Smooth muscle cell (in vitro differentiated cells): ENCODE measurements at regions not wholly inside any gene's neighbourhood (a gene's known extent, or its start where the extent isn't known, plus 50 kb on each side); places are given as distances from the start of the nearest gene placed in this dataset.
"Not testable (repeated sequence)": the region's sequence is repeated elsewhere in the genome, so short reads cannot be mapped to it uniquely, and the experiment has no call there.

Source experiments
- DNase-seq: peaks from one replicate; lab custom pipeline; 2025; ENCODE audit not compliant: unreplicated experiment; lab: John Stamatoyannopoulos, UW
- H2AFZ ChIP-seq: fragments of 200-600 bp; sonication (generic); 2 replicates; pipeline ENCODE4 v1.6.0; 2016; ENCODE audit warnings: antibody characterized with exemption, low read depth, mild to moderate bottlenecking
- H3F3A ChIP-seq: fragments of 200-600 bp; sonication (generic); 2 replicates; pipeline ENCODE4 v1.6.0; 2017; ENCODE audit warnings: antibody characterized with exemption, low read depth
- H3K27ac ChIP-seq: fragments of 200-600 bp; sonication (generic); 2 replicates; pipeline ENCODE4 v1.5.1; 2016; ENCODE audit warnings: low read depth, mild to moderate bottlenecking
- H3K27me3 ChIP-seq: fragments of 200-600 bp; sonication (generic); 2 replicates; pipeline ENCODE4 v1.6.1; 2016; ENCODE audit warnings: low read depth, mild to moderate bottlenecking
- H3K36me3 ChIP-seq: fragments of 200-600 bp; sonication (generic); 2 replicates; pipeline ENCODE4 v1.5.1; 2016; ENCODE audit warnings: low read depth
- H3K4me1 ChIP-seq: fragments of 200-600 bp; sonication (generic); 2 replicates; pipeline ENCODE4 v1.5.1; 2016; ENCODE audit warnings: low read depth
- H3K4me2 ChIP-seq: fragments of 200-600 bp; sonication (generic); 2 replicates; pipeline ENCODE4 v1.6.0; 2016; ENCODE audit warnings: mild to moderate bottlenecking
- H3K4me3 ChIP-seq: fragments of 200-600 bp; sonication (generic); 2 replicates; pipeline ENCODE4 v1.5.1; 2016; ENCODE audit warnings: mild to moderate bottlenecking
- H3K79me2 ChIP-seq: fragments of 200-600 bp; sonication (generic); 2 replicates; pipeline ENCODE4 v1.6.0; 2016; ENCODE audit warnings: low read depth, mild to moderate bottlenecking
- H3K9ac ChIP-seq: fragments of 200-600 bp; sonication (generic); 2 replicates; pipeline ENCODE4 v1.6.0; 2016; ENCODE audit warnings: low read depth
- H3K9me3 ChIP-seq: fragments of 200-600 bp; sonication (generic); replicated peaks from 2 replicates; pipeline ENCODE4 v1.5.1; 2016; ENCODE audit warnings: low read depth
- H4K20me1 ChIP-seq: fragments of 200-600 bp; sonication (generic); 2 replicates; pipeline ENCODE4 v1.6.0; 2016; ENCODE audit warnings: low read depth
- CTCF ChIP-seq: fragments of 200-600 bp; sonication (generic); IDR thresholded peaks from 2 replicates; pipeline ENCODE4 v1.5.1; 2017; ENCODE audit warnings: borderline replicate concordance, mild to moderate bottlenecking, antibody characterized with exemption; ENCODE audit not compliant: insufficient read depth, poor library complexity, severe bottlenecking
- WGBS: methylation state at CpG from one replicate; pipeline ENCODE4 v1.1.7; 2016; ENCODE audit warnings: low lambda C conversion rate; 5-methylcytosine and 5-hydroxymethylcytosine counted together

- Histone ChIP-seq H2AFZ (no peak overlapping the region), H3F3A (no peaks in the 10 kb centered on the region), H3K9ac (no peak overlapping the region), H3K4me2 (no peak overlapping the region), H4K20me1 (no peaks in the 10 kb centered on the region), H3K79me2 (no peaks in the 10 kb centered on the region), H3K4me1 (no peaks in the 10 kb centered on the region), H3K36me3 (no peaks in the 10 kb centered on the region), H3K4me3 (no peak overlapping the region), H3K27me3 (no peaks in the 10 kb centered on the region), H3K27ac (no peak overlapping the region), H3K9me3 (no peaks in the 10 kb centered on the region)
- TF ChIP-seq CTCF: no peak
- no peak for DNase-seq
- 96% methylated on average over 18 of the region's 21 CpGs for WGBS
Observed at GRCh38 chr10:80814147-80814652, 276.5 kb downstream of the SH2D4B start.

GRCh38 chr10:80829151-80829550 is 291.4 kb downstream of the SH2D4B start:
- DNase-seq: no peak
- no peak overlapping the region for H2AFZ ChIP-seq
- H4K20me1 ChIP-seq: no peaks in the 10 kb centered on the region
- H3F3A ChIP-seq: no peaks in the 10 kb centered on the region
- H3K79me2 ChIP-seq: no peaks in the 10 kb centered on the region
- 93% methylated on average over 1 of the region's 1 CpG for WGBS
- H3K4me3 ChIP-seq: no peak overlapping the region
- H3K9me3 ChIP-seq: no peaks in the 10 kb centered on the region
- no peak overlapping the region for H3K4me2 ChIP-seq
- H3K27ac ChIP-seq: no peak overlapping the region
- H3K4me1 ChIP-seq: no peaks in the 10 kb centered on the region
- no peak for TF ChIP-seq CTCF
- H3K36me3 ChIP-seq: no peaks in the 10 kb centered on the region
- no peak overlapping the region for H3K9ac ChIP-seq
- H3K27me3 ChIP-seq: no peaks in the 10 kb centered on the region

GRCh38 chr10:80829562-80829961 is 291.9 kb downstream of the SH2D4B start:
- no peaks in the 10 kb centered on the region for H3K79me2 ChIP-seq
- no peaks in the 10 kb centered on the region for H3F3A ChIP-seq
- H3K4me3 ChIP-seq: no peak overlapping the region
- no peaks in the 10 kb centered on the region for H3K9me3 ChIP-seq
- H3K4me1 ChIP-seq: no peaks in the 10 kb centered on the region
- no peak overlapping the region for H2AFZ ChIP-seq
- H3K4me2 ChIP-seq: no peak overlapping the region
- no peaks in the 10 kb centered on the region for H3K36me3 ChIP-seq
- TF ChIP-seq CTCF: no peak
- H4K20me1 ChIP-seq: no peaks in the 10 kb centered on the region
- H3K27ac ChIP-seq: no peak overlapping the region
- no peaks in the 10 kb centered on the region for H3K27me3 ChIP-seq
- no peak overlapping the region for H3K9ac ChIP-seq
- no peak for DNase-seq

GRCh38 chr10:80832693-80833092 is 295.0 kb downstream of the SH2D4B start:
- not testable (repeated sequence) for H3K79me2 ChIP-seq, H3K4me2 ChIP-seq, H2AFZ ChIP-seq, H4K20me1 ChIP-seq, DNase-seq, H3K9ac ChIP-seq, H3K27me3 ChIP-seq, H3K9me3 ChIP-seq, H3K27ac ChIP-seq, H3K4me3 ChIP-seq, H3K4me1 ChIP-seq, H3K36me3 ChIP-seq, H3F3A ChIP-seq
- 94% methylated on average over 1 of the region's 1 CpG for WGBS
